ENCODE measurements at regions not wholly inside any gene's neighbourhood (a gene's known extent, or its start where the extent isn't known, plus 50 kb on each side); places are given as distances from the start of the nearest gene placed in this dataset.

- DNase-seq (peak in 1 of 2 donors; percentile 6), ATAC-seq (no peak)
- Histone ChIP-seq H3K4me1 (no peaks in the 10 kb centered on the region), H3K4me3 (no peak overlapping the region), H3K9me3 (no peaks in the 10 kb centered on the region), H3K27ac (no peak overlapping the region), H3K36me3 (no peaks in the 10 kb centered on the region), H3K27me3 (peaks cover 0 to 14% (median 2%) of the 10 kb centered on the region in 7 donors)
- intact Hi-C loops (cut with DNase I) = no loop called here
- TF ChIP-seq, protein P1, sequence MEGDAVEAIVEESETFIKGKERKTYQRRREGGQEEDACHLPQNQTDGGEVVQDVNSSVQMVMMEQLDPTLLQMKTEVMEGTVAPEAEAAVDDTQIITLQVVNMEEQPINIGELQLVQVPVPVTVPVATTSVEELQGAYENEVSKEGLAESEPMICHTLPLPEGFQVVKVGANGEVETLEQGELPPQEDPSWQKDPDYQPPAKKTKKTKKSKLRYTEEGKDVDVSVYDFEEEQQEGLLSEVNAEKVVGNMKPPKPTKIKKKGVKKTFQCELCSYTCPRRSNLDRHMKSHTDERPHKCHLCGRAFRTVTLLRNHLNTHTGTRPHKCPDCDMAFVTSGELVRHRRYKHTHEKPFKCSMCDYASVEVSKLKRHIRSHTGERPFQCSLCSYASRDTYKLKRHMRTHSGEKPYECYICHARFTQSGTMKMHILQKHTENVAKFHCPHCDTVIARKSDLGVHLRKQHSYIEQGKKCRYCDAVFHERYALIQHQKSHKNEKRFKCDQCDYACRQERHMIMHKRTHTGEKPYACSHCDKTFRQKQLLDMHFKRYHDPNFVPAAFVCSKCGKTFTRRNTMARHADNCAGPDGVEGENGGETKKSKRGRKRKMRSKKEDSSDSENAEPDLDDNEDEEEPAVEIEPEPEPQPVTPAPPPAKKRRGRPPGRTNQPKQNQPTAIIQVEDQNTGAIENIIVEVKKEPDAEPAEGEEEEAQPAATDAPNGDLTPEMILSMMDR (IDR thresholded peaks at IDR 0.05) = peak in 8 of 9 donors; percentile 17 to 61 (median 46)
- WGBS, 2 donors = 35 to 43% methylated on average over 3 of the region's 3 CpGs
Observed at GRCh38 chr2:198374375-198375082, 570.1 kb downstream of the PLCL1 start.

DNA sequence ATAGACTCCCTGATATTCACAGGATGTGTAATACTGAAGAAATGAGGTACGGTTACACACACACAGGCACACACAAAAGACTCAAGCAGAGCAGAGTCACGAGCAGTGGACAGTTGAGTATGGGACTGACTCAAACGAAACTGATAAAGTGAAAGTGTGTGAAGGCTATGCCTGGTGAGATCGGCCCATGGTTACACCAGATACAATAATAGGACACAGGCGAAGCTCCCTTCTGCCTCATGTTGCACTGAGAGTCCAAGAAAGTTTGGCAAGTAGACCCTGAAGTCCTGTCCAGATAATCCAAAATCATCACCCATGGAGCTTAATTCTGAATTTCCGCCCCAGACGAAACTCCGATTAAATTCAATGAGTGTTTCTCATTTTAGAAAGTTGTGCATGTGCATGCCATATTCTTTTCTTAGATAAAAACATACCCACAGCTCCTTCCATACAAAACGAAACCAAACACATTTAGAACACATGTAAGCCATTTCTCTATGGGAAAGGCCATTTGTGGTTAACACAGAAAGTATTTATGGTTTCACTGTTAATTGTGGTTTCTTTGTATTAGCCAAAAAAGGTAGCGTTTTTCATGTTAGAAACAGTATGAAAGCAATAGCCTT is 567.6 kb downstream of the PLCL1 start:
- H3K9me3 ChIP-seq = no peaks in the 10 kb centered on the region
- no peaks in the 10 kb centered on the region for H3K36me3 ChIP-seq
- H3K4me1 ChIP-seq = no peaks in the 10 kb centered on the region
- H3K27ac ChIP-seq = no peak overlapping the region
- intact Hi-C loops (cut with DNase I) = no loop called here
- ATAC-seq (peak in 1 of 8 donors; percentile 29), DNase-seq (no peak)
- H3K4me3 ChIP-seq = peak overlapping the region in 1 of 10 donors; percentile 16
- H3K27me3 ChIP-seq = peaks cover 0 to 10% (median 4%) of the 10 kb centered on the region in 7 donors
- TF ChIP-seq, protein P1 (IDR thresholded peaks at IDR 0.05) = no peak
- 72 to 78% methylated on average over 10 of the region's 10 CpGs for WGBS, 2 donors

- peaks cover 0 to 8% (median 0%) of the 10 kb centered on the region in 7 donors for H3K27me3 ChIP-seq
- intact Hi-C loops (cut with DNase I) = no loop called here
- 84 to 91% methylated on average over 1 of the region's 1 CpG for WGBS, 2 donors
Observed at GRCh38 chr2:198371329-198371728, 566.9 kb downstream of the PLCL1 start.

DNA sequence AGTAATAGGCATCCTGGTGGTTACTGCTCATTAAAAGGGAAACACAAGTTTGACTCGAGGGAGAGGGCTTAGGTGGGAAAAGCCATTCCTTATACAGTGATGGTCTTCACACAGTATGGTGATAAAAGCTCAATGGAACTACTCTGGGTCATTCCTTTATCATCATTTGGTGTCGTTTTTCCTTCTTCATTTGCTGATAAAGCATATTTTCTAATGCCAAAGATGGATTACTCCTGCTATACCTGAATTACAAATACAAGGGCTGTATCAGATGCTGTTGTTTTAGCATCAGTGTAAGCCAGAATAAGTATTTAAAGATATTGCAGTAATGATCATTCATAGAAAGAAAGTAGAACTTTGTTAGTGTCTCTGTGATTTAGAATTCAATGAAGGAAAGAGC is 563.7 kb downstream of the PLCL1 start:
- no peak for DNase-seq
- Histone ChIP-seq H3K27ac (no peak overlapping the region), H3K4me1 (no peaks in the 10 kb centered on the region), H3K36me3 (no peaks in the 10 kb centered on the region), H3K4me3 (no peak overlapping the region), H3K9me3 (no peaks in the 10 kb centered on the region), H3K27me3 (peaks cover 0 to 8% (median 0%) of the 10 kb centered on the region in 7 donors)
- WGBS, 2 donors = 28 to 35% methylated on average over 2 of the region's 2 CpGs
- TF ChIP-seq, protein P1 (IDR thresholded peaks at IDR 0.05) = no peak
- no peak for ATAC-seq
- intact Hi-C loops (cut with DNase I) = no loop called here

More at GRCh38 chr2:198371329-198371728, 566.9 kb downstream of the PLCL1 start:
- ATAC-seq = no peak
- Histone ChIP-seq H3K4me3 (no peak overlapping the region), H3K36me3 (no peaks in the 10 kb centered on the region), H3K9me3 (no peaks in the 10 kb centered on the region), H3K27ac (no peak overlapping the region), H3K4me1 (no peaks in the 10 kb centered on the region)
- no peak for DNase-seq
- TF ChIP-seq, protein P1 (IDR thresholded peaks at IDR 0.05) = no peak
